GM06990 (cell line): ENCODE measurements at regions not wholly inside any gene's neighbourhood (a gene's known extent, or its start where the extent isn't known, plus 50 kb on each side); places are given as distances from the start of the nearest gene placed in this dataset.

Experiments
- DNase-seq: peaks from one replicate; pipeline ENCODE4 v3.0.0-alpha.2; 2011; ENCODE audit not compliant: insufficient read length; ENCODE audit errors: extremely low read depth
- H3K27me3 ChIP-seq: replicated peaks from 2 replicates; pipeline ENCODE4 v1.6.0; 2011; ENCODE audit warnings: low read length; ENCODE audit not compliant: control insufficient read depth, insufficient read depth
- H3K36me3 ChIP-seq: 2 replicates; pipeline ENCODE4 v1.5.1; 2011; ENCODE audit warnings: low read length; ENCODE audit not compliant: control insufficient read depth, insufficient read depth
- H3K4me3 ChIP-seq: replicated peaks from 2 replicates; pipeline ENCODE4 v1.5.1; 2011; ENCODE audit warnings: low read depth, mild to moderate bottlenecking, control low read depth, low read length
- CTCF ChIP-seq: IDR thresholded peaks from 2 replicates; pipeline ENCODE4 v1.5.1; 2011; ENCODE audit warnings: low read length, control low read depth, mild to moderate bottlenecking, inconsistent platforms; ENCODE audit not compliant: insufficient read depth, poor library complexity, severe bottlenecking

DNA sequence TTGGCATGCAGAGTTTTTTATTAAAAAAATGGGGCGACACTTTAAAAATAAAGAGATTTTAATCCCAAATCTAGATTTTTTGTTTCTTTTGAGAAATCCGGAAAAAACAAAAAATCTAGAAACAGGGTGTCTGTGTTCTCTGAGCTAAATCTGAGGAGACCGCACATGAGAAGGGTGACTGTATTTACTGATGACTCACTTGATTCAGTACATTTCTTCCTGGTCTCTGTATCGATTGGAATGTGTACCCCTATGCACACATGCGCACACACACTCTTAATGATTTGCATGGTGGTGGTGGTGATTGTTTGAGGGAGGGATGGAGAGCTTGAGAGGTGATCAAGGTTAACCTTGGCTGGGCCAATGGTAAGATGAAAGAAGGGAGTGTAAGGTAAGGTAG lies 443.1 kb upstream of the THRB start:
- Histone ChIP-seq H3K27me3 (no peaks in the 10 kb centered on the region), H3K4me3 (no peak overlapping the region), H3K36me3 (no peaks in the 10 kb centered on the region)
- no peak for DNase-seq
- no peak for TF ChIP-seq CTCF

GRCh38 chr3:24943961-24944360 lies 449.3 kb upstream of the THRB start:
- no peaks in the 10 kb centered on the region for H3K27me3 ChIP-seq
- H3K4me3 ChIP-seq, result no peak overlapping the region
- H3K36me3 ChIP-seq, result no peaks in the 10 kb centered on the region
- no peak for DNase-seq
- no peak for TF ChIP-seq CTCF

- no peak for TF ChIP-seq CTCF
- Histone ChIP-seq H3K27me3 (no peaks in the 10 kb centered on the region), H3K36me3 (no peaks in the 10 kb centered on the region), H3K4me3 (no peak overlapping the region)
- no peak for DNase-seq
These were observed 450.3 kb upstream of the THRB start for GRCh38 chr3:24944805-24945520.

DNA sequence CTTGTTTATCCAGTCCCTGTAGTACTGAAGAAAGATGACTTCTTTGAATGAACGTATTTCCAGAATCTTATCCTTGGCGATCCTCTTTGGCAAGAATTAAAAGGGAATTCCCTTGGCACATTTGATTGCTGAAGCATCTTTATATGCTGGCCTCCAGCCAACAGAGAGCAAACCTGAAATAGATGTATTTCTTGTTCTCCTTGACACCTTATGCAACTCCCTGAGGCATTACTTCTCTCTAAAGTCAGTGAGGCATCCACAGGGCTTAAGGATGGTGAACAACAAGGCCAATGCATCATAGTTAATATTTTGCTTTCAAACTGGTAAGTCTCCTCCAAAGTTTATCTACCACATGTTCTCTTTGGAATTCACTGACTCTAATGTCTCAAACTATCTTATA lies 450.9 kb upstream of the THRB start:
- no peak for DNase-seq
- no peak for TF ChIP-seq CTCF
- Histone ChIP-seq H3K36me3 (no peaks in the 10 kb centered on the region), H3K27me3 (no peaks in the 10 kb centered on the region), H3K4me3 (no peak overlapping the region)

GRCh38 chr3:24947103-24947502 lies 452.5 kb upstream of the THRB start:
- Histone ChIP-seq H3K27me3 (no peaks in the 10 kb centered on the region), H3K36me3 (no peaks in the 10 kb centered on the region), H3K4me3 (no peak overlapping the region)
- no peak for TF ChIP-seq CTCF
- DNase-seq, result no peak

- no peak for TF ChIP-seq CTCF
- Histone ChIP-seq H3K27me3 (no peaks in the 10 kb centered on the region), H3K36me3 (no peaks in the 10 kb centered on the region), H3K4me3 (no peak overlapping the region)
- no peak for DNase-seq
These were observed 456.5 kb upstream of the THRB start for GRCh38 chr3:24951180-24951579.
